NCI-H1930 (cell line): ENCODE measurements at regions not wholly inside any gene's neighbourhood (a gene's known extent, or its start where the extent isn't known, plus 50 kb on each side); places are given as distances from the start of the nearest gene placed in this dataset.

ENCODE experiments used
- DNase-seq, 2 experiments: peaks; one replicate each; lab custom pipeline; 2025; lab: John Stamatoyannopoulos, UW

DNA sequence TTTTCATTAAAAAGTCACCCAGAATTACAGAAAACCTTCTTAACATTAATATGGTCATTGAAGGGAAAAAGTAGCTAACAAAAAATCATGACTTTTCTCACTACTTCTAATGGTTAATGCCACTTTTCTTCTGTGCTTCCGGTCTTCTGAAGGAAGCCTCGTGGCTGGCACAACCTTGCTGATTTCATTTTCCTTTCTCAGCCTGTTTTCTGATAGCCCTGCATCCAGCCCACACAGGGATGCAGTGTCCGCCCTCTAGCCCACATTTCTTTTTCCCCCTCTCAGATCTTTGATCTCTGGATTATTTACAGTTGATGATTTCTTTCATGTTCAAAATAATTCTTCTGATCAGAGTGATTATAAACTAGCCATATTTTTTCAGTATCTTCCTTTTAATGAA lies 655.4 kb upstream of the EPHA7 start:
- DNase-seq: no peak

DNA sequence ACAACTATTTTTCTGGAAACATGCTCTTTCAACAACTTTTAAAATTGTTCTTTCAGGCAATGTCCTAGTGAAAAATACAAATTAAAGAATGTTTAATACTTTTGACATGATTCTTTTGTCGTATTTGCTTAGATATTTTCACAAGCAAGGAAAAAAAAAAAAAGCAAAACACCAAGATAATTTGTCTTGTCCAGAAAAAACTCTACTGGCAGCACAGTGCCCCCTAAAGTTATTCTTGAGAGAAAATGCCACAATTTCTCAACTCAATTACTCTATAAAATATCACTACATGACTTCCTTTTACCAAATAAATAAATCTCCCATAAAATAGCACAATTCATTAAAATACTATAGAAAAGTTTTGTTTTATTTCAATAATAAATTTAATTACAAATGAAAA lies 652.5 kb upstream of the EPHA7 start:
- DNase-seq: no peak

DNA sequence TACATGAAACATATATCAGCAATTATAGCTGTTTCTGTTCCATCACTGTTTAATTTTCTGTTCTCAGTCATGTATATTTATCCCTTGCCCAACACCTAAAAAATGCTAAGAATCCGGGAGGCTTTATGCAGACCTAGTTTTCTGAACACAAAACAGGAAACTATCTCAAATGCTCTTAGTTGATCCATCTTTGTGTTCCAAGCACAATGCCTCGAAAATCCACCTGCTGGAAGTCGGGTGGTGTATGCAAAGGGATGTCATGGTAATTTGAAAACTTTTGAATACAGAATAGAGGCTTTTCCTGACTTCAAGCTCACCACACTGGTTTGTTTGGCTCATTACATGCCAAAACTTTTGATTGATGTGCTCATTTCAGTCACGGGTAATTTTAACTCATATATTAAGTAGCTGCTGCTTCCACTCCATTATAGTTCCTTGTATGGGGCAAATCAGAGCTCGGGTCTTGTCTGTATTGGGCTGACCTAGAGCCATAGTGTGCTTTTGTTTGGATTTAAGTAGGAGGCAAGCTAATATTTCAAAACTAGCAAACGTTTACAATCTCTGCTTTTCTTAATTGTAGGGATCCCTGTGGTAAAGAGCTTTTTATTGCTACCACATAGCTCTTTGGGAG lies 646.5 kb upstream of the EPHA7 start:
- no peak for DNase-seq

DNA sequence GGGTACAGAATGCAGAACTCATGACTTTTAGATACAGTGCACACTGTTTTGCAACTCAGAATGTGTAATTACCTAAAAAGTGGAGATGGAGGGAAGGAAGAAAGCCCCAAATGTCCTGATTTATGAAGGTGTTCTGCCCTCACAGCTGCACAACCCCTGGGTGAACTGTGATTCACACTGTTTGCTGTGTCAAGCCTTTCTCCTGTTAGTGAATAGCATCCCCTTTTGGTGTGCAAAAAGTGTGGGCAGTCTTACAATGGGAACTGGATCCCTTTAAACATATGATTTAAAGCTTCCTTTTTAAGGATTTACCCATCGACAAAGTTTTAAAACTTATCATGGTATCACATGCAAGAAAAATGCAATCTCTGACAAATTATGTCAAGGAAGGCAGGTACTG lies 633.4 kb upstream of the EPHA7 start:
- DNase-seq: no peak

DNA sequence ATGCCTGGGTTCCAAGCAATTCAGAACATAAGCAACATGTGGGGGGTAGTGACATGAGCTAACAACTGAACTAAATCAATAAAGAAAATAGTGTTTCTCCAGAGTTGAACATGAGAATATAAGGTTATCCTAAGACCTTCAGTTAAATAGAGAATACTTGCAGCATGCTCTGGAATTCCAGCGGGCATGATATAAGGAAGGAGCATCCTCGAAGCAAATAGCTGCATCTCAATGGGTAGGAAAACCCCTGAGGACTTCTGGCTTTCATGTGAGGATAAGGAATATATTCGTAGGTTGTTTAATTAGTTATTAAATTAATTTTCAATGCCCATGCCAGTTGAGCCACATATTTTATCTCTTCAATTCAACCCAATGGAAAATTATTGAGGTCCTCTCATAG lies 631.2 kb upstream of the EPHA7 start:
- no peak for DNase-seq

DNA sequence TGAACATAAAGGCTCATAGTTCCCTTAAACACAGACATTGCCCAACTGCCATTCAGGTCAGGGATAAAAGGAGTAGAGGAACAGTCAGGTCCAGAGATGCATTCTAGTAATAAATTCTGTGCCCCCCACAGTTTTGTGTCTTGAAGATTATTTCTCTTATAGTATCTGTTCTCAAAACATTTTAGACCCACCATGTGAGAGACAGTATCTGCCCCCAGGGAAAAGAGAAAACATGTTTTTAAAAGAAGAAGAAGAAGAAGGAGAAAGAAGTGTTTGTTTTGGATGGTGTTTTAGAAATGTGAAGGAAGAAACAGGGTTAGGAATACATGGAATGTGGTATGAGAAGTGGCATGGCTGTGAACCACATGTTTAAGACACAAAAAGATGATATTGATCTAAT lies 629.6 kb upstream of the EPHA7 start:
- DNase-seq: no peak

DNA sequence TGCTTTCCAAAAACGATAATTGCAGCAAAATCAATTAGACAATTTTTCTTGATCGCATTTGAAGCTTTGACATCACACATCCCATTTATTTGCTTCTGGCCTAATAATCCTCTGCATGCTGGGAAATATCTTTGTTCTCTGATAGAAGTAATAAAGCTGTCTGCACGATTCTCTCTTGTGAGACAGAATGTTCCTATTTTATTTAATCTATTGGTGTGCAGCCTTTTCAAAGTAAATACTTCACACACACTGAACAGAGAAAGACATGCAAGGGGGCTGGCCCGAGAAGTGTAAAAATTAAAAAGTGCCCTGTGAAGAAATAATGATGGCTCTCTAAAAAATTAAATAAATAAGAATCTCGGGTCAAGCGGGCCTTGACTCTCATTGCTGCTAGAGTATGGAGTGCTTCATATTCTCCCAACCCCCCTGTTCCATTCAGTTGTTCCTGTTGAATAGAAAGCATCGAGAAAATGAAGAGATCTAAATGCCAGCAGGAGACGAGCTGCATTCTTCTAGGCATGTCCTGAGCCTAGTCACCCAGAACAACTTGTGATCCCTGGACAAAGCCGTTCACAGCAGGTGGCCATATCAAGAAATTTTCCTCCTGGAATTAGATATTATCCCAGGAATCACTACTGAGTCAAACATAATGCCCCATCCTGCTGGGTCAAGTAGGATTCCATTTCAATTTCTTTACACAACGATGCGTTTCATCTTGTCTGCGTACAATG lies 625.9 kb upstream of the EPHA7 start:
- DNase-seq: no peak

DNA sequence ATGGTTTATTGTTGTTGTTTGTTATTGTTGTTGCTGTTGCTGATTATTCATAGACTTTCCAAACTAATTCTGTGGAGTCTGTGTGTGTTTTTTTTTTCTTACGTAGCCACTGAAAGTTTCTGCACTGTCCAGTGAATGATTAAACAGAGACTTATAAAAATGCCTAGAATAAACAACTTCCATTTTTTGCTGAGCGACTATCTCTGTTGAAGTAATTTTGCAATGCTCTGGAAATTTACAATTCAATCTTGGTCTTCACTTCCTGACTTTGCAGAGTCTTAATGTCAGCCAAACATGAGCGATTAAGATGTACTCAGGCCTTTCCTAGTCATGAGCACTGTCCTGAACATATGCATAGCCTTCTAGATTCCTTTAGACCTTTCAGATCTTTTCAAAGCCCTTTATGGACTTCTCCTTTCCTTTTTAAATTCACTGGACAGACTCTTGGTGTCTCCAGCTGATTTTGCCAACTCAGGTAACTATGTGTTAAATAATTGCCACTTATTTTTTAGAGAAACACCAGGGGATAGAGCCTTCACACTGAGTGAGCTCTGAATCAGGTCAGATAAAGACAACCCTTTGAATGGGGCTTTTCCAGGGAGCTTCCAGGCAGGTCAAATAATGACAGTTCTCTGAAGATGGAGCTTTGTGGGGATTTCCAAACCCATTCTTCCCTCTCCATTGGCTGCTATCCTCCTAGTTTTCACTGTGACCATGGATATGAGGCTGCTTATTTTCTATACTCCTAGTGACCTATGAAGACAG lies 622.8 kb upstream of the EPHA7 start:
- DNase-seq: no peak

DNA sequence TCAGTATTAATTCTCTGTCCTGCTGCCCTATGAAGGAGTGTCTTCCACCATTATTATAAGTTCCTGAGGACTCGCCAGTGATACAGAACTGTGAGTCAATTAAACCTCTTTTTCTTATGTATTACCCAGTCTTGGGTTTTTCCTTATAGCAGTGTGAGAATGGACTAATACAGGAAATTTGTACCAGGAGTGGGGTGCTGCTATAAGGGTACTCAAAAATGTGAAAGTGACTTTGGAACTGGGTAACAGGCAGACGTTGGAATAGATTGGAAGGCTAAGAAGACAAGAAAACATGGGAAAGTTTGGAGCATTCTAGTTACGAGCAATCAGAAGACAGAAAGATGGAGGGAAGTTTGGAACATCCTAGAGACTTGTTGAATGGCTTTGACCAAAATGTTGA lies 616.7 kb upstream of the EPHA7 start:
- no peak for DNase-seq

DNA sequence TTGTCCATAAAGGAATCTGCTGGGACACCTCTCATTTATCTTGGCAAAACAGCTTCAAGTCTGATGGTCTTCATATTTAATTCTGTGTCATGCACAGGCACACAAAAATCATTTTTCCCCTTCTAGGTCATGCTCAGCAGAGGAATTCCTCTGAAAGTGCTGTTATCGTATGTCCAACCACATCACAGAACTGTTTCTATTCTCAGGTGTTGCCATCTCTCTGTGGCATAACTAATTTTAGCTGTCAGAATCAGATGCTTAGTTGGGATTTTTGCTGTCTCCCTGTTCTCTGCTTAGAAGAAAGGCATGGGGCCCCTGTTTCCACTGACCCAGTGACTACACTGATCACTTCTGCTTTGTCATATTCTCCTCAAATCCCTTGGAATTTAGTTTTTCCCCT lies 608.0 kb upstream of the EPHA7 start:
- no peak for DNase-seq

DNA sequence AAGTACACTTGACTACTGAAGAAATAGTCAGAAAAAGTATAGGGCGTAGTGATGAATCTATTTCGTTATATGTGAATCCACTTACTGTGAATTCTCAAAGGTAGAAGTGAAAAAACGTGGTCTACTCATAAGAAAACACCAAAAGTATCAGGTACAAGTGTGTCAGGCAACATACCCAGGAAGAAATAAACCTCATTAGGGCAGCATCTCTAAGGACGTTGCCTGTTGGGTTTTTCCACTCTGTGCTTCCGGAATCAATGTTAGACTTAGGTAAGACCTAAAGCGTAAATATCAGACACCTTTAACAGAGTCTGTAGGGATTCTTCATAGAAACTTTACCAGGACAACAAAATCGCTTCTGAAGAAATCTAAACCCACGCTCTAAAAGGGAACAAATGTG lies 607.2 kb upstream of the EPHA7 start:
- DNase-seq: no peak

DNA sequence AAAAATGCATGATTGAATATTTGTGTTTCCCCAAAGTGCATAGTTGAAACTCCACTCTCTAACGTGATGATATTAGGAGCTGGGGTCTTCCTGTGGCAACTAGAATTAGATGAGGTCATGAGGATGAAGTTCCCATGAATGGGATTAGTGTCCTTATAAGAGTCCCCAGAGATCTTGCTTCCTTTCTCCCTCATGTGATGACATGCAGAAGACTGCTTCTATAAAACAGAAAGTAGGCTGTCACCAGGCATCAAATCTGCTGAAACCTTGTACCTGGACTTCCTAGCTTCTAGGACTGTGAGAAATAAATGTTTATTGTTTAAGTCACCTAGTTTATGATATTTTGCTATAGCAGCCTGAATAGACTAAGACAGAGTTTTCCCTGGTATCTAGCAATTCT lies 586.5 kb upstream of the EPHA7 start:
- DNase-seq: no peak

DNA sequence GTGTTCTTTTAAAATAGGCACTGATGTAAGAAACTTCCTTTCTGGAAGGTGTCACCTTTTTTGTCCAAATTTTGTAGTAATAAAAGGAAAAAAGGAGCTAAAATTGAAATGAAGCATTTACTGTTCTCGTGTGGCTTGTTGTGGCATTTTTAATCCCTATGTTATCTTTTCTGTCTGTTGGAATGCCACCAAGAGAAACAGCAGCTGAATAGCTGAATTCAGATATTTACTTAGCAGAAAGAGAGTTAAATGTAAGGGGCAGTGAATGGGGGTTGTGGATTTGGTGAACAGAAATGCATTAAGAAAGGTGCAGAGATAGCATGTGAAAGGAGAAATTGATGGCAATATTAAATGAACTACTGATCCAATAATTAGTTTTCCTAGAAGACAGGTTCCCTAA lies 573.6 kb upstream of the EPHA7 start:
- DNase-seq: no peak

DNA sequence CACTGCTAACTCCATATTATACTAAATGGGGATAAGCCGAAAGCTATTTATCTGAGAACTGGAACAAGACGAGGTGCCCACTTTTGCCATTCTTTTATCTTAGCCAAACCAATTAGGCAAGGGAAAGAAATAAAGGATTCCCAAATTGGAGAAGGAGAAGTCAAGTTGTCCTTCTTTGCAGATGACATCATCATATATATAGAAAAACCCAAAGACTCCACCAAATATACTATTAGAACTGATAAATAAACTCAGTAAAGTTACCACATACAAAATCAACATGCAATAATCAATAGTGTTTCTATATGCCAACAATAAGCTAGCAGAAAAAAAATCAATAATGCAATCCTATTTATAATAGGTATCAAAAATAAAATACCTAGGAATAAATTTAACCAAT lies 570.3 kb upstream of the EPHA7 start:
- no peak for DNase-seq

DNA sequence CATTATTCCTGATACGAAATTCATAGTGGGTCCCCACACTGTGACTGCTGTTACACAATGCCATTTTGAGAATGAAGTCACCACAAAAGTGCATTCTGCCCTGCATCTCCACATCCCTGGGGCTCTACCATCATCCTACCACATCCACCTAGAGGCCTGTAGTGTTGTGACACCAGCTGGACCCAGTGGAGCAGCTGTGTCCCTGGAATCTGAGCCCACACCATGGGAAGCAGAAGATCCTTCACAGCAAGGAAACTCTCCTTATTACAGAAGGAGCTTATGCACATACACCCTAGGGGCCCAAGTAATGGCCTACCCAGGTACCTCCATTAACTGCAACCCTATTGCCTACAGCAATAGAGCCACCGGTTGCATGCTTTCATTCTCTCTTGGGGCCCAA lies 566.6 kb upstream of the EPHA7 start:
- DNase-seq: no peak

DNA sequence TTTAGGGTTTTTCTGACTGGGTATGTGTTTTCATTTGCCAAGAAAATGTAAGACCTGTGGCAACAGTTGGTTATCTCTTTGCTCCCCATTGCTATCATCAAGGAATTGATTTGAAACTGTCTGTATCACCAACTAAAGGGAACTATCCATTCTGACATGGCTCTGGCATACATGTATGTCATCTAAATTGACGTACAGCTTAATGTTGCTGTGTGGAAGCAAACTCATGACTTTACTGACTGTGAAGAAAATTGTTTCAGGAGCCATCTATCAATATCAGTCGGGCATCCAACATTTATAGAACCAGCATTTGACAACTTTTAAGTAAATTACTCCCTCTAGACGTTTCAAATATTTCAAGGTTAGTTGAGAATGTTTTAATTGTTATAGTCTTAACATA lies 555.8 kb upstream of the EPHA7 start:
- DNase-seq: no peak

DNA sequence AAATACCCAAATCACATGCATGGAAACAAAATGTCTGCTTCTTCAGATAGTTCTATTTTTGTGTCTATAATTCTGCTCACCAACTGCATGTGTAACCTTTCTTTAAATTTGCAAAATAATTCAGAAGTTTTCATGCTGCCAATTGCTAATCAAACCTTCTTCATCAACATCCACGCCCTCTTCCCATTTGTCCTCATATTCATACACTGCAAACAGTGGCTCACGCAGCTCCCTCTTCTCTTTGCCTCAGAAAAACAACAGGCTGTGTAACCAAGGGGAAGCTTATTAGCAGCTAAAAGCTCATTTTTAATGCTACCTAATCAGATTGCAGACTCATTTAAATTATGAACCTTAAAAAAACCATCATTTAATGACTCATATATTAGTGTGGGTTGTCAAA lies 555.0 kb upstream of the EPHA7 start:
- no peak for DNase-seq

DNA sequence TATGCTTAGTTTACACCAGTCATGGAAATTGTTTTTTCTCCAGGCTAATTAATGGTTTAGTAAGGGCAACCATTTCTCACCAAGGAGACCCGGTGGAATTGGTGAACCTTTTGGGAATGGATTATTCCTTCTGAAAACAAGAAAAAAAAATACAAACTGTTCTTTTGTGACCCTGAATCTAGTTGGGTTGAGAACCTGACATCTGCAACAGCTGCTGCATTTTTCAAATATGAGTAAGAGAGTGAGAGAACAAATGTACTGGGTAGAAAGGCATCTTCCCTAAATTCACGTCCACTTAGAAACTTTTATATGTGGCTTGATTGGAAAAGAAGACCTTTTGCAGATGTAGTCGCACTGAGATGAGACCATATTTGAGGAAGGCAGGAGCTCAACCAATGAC lies 553.4 kb upstream of the EPHA7 start:
- no peak for DNase-seq

DNA sequence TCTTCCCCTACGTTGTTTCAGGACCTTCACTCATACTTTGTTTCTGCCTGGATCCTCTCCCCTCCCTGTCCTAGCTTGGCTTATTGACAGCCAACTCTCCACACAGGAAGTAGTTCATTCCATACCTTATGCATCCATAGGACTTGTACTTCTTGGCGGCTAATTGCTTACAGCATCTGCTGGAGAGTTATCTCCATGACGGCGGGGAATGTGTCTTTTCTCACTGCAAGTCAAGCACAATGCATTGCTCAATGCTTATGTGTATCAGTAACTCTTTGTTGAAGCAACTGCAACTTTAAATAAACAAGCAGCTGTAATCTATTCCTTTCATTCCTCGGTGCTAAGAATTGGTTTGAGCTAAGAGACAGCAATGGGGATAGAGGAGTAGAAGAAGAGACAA lies 551.3 kb upstream of the EPHA7 start:
- no peak for DNase-seq

DNA sequence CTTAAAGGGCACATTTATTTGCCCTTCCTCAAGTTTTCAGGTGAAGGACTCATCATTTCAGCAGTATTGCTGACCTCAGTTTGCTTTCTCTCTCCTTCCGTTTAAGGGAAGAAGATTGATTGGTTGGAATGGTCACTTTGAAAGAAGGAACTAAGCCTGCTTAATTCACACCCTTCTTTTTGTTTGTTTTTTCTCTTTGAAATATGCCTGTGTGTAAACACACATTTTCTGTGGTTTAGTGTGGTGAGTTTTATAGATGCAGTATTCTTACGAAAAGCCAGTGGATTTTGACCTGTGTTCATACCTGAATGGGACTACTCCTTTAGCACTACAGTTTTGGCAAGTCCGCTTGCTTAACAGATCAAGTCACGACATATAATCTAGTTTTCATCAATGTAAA lies 548.8 kb upstream of the EPHA7 start:
- DNase-seq: no peak

DNA sequence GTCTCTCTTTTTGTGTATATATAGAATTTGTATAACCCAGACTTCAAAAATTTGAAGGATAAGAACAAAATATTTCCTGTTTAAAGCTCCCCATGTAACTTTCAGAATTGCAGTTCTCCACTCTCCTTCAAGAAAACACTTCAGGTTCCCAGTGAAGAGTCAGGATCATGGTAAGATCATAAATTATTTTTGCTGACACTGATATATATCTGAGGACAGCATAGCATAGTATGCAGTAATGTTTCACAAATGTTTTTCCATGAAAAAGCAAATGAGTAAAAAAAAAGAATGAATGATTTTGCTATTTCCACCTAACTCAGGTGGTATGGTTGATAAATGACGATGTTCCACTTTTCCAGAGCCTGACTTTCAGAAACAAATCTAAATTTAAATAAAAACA lies 545.6 kb upstream of the EPHA7 start:
- DNase-seq: no peak

DNA sequence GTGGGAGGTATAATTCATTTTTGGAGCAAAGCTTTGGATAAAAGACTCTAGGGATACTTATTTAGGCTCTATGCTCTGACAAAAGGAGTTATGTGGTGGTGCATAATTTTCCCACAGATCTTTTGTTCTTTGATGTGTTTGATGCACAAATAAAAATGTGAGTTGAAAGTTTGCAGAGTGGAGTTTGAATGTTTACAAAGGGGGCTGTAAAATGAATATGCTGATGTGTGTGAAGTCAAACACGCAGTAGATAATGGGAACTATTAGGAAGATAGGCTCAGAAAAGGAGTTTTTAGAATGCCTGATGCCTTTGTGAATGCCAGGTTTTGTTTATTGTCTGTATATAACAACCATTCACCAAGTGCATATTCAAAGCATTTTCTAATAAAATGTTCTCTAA lies 545.0 kb upstream of the EPHA7 start:
- no peak for DNase-seq

DNA sequence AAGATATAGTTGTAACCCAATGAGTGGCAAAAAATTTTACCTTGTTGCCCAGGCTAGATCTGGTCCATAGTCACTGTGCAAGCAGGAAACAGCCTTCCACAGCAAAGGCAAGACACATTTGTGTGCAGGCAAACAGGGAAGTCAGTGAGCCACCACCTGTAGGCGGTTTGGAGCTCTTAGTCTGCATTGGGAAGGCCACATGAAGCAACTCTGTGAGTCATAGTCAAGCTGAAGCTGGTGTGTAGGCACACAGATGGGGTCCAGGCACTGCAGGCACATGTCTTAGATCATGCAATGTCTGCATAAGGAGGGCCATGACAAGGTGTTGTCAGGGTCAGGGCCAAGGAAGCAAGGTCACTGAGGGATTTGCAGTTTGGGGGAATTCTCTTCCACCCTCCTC lies 543.2 kb upstream of the EPHA7 start:
- no peak for DNase-seq

DNA sequence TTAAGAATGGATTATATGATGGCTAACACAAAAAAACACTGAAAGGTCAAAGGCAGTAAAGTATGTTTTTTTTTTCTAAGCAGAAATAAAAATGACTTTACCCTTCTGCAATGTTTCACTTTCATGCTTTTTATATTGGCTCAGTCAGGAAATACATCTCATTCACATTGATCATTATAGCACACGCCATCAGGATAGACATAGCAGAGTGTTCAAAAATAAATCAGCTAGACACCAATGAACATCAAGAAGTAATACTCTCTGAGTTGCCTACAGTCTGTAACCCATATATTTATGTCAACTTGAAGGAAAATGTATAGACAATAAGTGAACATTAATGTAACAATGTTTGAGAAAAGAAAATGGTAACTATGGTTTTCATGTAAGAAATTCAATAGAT lies 535.2 kb upstream of the EPHA7 start:
- no peak for DNase-seq
